Liver (tissue), 8 donors: ENCODE measurements at regions not wholly inside any gene's neighbourhood (a gene's known extent, or its start where the extent isn't known, plus 50 kb on each side); places are given as distances from the start of the nearest gene placed in this dataset.

ENCODE experiments used
- DNase-seq: peaks from one replicate; pipeline ENCODE4 v3.0.0-alpha.2; 2017; ENCODE audit warnings: low spot score
- H3K27ac ChIP-seq, 2 donors: one replicate each; pipeline ENCODE4 v1.7.0; 2013; ENCODE audit warnings: inconsistent platforms in 2 of 2, low read length in 2 of 2, control low read depth in 1 of 2, low read depth in 1 of 2, mild to moderate bottlenecking in 1 of 2
- H3K27me3 ChIP-seq, 4 donors: one replicate each; pipeline versions ENCODE4 v1.6.1 to v1.7.0; 2013; ENCODE audit warnings: low read length in 3 of 4, inconsistent platforms in 1 of 4, mild to moderate bottlenecking in 1 of 4, moderate library complexity in 1 of 4; ENCODE audit not compliant: control insufficient read depth in 4 of 4, insufficient read depth in 4 of 4
- H3K36me3 ChIP-seq, 4 donors: one replicate each; pipeline versions ENCODE4 v1.6.1 to v1.7.0; 2013; ENCODE audit warnings: low read length in 3 of 4, mild to moderate bottlenecking in 3 of 4, low read depth in 1 of 4, moderate library complexity in 1 of 4; ENCODE audit not compliant: control insufficient read depth in 4 of 4, insufficient read depth in 3 of 4
- H3K4me1 ChIP-seq, 4 donors: one replicate each; pipeline versions ENCODE4 v1.6.1 to v1.7.0; 2013; ENCODE audit warnings: low read length in 3 of 4, mild to moderate bottlenecking in 3 of 4, moderate library complexity in 1 of 4; ENCODE audit not compliant: control insufficient read depth in 4 of 4, insufficient read depth in 4 of 4
- H3K4me3 ChIP-seq, 3 donors: one replicate each; pipeline versions ENCODE4 v1.6.1 to v1.7.0; 2013; ENCODE audit warnings: low read length in 3 of 3, control low read depth in 1 of 3, low read depth in 1 of 3, mild to moderate bottlenecking in 1 of 3
- H3K9ac ChIP-seq, 2 donors: one replicate each; pipeline ENCODE4 v1.7.0; 2013; ENCODE audit warnings: low read length in 2 of 2, mild to moderate bottlenecking in 2 of 2, moderate library complexity in 2 of 2, control low read depth in 1 of 2, low read depth in 1 of 2
- H3K9me3 ChIP-seq, 4 donors: one replicate each; pipeline versions ENCODE4 v1.6.1 to v1.7.0; 2013; ENCODE audit warnings: low read length in 3 of 4; ENCODE audit not compliant: control insufficient read depth in 4 of 4
- EGR1 ChIP-seq, 2 donors: IDR thresholded peaks; 2 replicates each; pipeline ENCODE4 v1.6.1; 2016 to 2018; ENCODE audit warnings: antibody characterized with exemption in 2 of 2, low read depth in 2 of 2
- FOXA2 ChIP-seq: IDR thresholded peaks from 2 replicates; pipeline ENCODE4 v1.6.1; 2016; ENCODE audit warnings: antibody characterized with exemption
- GABPA ChIP-seq, 2 donors: IDR thresholded peaks in 1 of 2; conservative IDR thresholded peaks in 1 of 2; 2 replicates each; pipeline ENCODE4 v1.6.1; 2016; ENCODE audit warnings: antibody characterized with exemption in 2 of 2, mild to moderate bottlenecking in 1 of 2, moderate library complexity in 1 of 2
- HNF4A ChIP-seq, 2 donors: conservative IDR thresholded peaks; 2 replicates each; pipeline ENCODE4 v1.6.1; 2016; ENCODE audit warnings: antibody characterized with exemption in 2 of 2, mild to moderate bottlenecking in 2 of 2
- HNF4G ChIP-seq: IDR thresholded peaks from 2 replicates; pipeline ENCODE4 v1.6.1; 2016; ENCODE audit warnings: antibody characterized with exemption
- JUND ChIP-seq, 2 donors: IDR thresholded peaks; 2 replicates each; pipeline ENCODE4 v1.6.1; 2016; ENCODE audit warnings: antibody characterized with exemption in 2 of 2
- RAD21 ChIP-seq, 2 donors: IDR thresholded peaks; 2 replicates each; pipeline ENCODE4 v1.6.1; 2016; ENCODE audit warnings: antibody characterized with exemption in 2 of 2, mild to moderate bottlenecking in 2 of 2
- RXRA ChIP-seq, 2 donors: IDR thresholded peaks; 2 replicates each; pipeline ENCODE4 v1.6.1; 2017 to 2018; ENCODE audit warnings: antibody characterized with exemption in 2 of 2, mild to moderate bottlenecking in 1 of 2
- SP1 ChIP-seq: IDR thresholded peaks from 2 replicates; pipeline ENCODE4 v1.6.1; 2018; ENCODE audit warnings: antibody characterized with exemption, mild to moderate bottlenecking
- YY1 ChIP-seq: IDR thresholded peaks from 2 replicates; pipeline ENCODE4 v1.6.1; 2016; ENCODE audit warnings: antibody characterized with exemption, mild to moderate bottlenecking
- WGBS: extraction: QIAGEN DNeasy Blood & Tissue Kit; methylation state at CpG from one replicate; pipeline ENCODE4 v1.1.7; 2013; 5-methylcytosine and 5-hydroxymethylcytosine counted together
- TF ChIP-seq, protein P1 (sequence below): IDR thresholded peaks from 2 replicates; pipeline ENCODE4 v1.6.1; 2016; ENCODE audit warnings: antibody characterized with exemption
- TF ChIP-seq, protein P2 (sequence below): fragments of 150-350 bp; IDR thresholded peaks from 2 replicates; pipeline ENCODE4 v1.5.1; 2017; ENCODE audit warnings: improper control_type of control experiment, low read depth, low read length; ENCODE audit not compliant: missing input control
- TF ChIP-seq, protein P3 (sequence below): IDR thresholded peaks from 2 replicates; pipeline ENCODE4 v1.6.1; 2016; ENCODE audit warnings: antibody characterized with exemption, mild to moderate bottlenecking
- TF ChIP-seq, protein P4 (sequence below): IDR thresholded peaks from 2 replicates; pipeline ENCODE4 v1.6.1; 2016; ENCODE audit warnings: antibody characterized with exemption
- donor health status: healthy.
- donor health status: healthy.
- donor health status: healthy.
- donor health status: healthy.
- donor health status: healthy.

DNA sequence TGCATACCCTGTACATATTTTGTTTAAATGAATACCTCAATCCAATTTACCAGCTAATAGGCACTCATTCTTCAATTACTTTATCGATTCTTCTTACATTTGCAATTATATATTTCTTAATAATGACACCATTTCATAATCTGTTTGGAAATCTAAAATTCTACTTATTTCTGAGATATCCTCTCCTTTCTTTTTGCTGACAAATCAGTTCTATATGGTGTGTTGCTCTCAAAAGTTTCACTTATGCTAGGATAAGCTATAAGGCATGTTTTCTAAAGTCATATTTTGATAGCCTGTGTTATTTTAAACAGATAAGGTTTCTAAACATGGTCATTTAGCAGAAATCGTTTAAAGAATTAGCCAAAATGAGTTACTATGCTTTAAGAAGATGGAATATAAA, 140.6 kb upstream of the GJE1 start (continued):
- TF ChIP-seq, protein P1, sequence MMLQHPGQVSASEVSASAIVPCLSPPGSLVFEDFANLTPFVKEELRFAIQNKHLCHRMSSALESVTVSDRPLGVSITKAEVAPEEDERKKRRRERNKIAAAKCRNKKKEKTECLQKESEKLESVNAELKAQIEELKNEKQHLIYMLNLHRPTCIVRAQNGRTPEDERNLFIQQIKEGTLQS, result no peak
- TF ChIP-seq SP1 (no peak), RAD21 (IDR thresholded peaks at IDR 0.05) (no peak), HNF4A (conservative IDR thresholded peaks at IDR 0.05) (no peak), RXRA (IDR thresholded peaks at IDR 0.05) (no peak)

DNA sequence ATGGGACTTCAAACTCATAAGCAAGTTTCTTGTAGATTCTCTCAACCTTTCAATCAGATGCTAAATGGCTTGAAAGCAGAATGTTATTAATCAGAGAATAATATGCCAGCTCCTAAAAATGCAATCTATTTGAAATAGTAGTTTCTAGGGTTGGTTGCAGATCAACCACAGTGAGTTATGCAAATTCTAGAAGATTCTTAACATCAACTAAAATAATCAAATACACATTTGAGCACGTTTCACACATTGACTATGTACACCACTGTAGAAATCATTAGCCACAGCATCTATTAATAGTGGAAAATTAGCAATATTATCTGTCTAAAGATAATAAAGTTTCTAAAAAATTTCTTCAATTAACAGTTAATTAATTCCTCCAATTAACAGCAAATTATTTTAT, 141.9 kb upstream of the GJE1 start:
- 76% methylated on average over 1 of the region's 1 CpG for WGBS
- Histone ChIP-seq H3K4me1 (peaks cover 1 to 27% (median 12%) of the 10 kb centered on the region in 4 donors), H3K4me3 (no peak overlapping the region), H3K27me3 (no peaks in the 10 kb centered on the region), H3K27ac (no peak overlapping the region), H3K36me3 (no peaks in the 10 kb centered on the region), H3K9ac (no peak overlapping the region), H3K9me3 (no peaks in the 10 kb centered on the region)
- no peak for DNase-seq
- TF ChIP-seq, protein P2, sequence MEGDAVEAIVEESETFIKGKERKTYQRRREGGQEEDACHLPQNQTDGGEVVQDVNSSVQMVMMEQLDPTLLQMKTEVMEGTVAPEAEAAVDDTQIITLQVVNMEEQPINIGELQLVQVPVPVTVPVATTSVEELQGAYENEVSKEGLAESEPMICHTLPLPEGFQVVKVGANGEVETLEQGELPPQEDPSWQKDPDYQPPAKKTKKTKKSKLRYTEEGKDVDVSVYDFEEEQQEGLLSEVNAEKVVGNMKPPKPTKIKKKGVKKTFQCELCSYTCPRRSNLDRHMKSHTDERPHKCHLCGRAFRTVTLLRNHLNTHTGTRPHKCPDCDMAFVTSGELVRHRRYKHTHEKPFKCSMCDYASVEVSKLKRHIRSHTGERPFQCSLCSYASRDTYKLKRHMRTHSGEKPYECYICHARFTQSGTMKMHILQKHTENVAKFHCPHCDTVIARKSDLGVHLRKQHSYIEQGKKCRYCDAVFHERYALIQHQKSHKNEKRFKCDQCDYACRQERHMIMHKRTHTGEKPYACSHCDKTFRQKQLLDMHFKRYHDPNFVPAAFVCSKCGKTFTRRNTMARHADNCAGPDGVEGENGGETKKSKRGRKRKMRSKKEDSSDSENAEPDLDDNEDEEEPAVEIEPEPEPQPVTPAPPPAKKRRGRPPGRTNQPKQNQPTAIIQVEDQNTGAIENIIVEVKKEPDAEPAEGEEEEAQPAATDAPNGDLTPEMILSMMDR, result no peak
- no peak for TF ChIP-seq HNF4A (conservative IDR thresholded peaks at IDR 0.05)
- TF ChIP-seq RAD21 (IDR thresholded peaks at IDR 0.05), result no peak
- TF ChIP-seq, protein P3, sequence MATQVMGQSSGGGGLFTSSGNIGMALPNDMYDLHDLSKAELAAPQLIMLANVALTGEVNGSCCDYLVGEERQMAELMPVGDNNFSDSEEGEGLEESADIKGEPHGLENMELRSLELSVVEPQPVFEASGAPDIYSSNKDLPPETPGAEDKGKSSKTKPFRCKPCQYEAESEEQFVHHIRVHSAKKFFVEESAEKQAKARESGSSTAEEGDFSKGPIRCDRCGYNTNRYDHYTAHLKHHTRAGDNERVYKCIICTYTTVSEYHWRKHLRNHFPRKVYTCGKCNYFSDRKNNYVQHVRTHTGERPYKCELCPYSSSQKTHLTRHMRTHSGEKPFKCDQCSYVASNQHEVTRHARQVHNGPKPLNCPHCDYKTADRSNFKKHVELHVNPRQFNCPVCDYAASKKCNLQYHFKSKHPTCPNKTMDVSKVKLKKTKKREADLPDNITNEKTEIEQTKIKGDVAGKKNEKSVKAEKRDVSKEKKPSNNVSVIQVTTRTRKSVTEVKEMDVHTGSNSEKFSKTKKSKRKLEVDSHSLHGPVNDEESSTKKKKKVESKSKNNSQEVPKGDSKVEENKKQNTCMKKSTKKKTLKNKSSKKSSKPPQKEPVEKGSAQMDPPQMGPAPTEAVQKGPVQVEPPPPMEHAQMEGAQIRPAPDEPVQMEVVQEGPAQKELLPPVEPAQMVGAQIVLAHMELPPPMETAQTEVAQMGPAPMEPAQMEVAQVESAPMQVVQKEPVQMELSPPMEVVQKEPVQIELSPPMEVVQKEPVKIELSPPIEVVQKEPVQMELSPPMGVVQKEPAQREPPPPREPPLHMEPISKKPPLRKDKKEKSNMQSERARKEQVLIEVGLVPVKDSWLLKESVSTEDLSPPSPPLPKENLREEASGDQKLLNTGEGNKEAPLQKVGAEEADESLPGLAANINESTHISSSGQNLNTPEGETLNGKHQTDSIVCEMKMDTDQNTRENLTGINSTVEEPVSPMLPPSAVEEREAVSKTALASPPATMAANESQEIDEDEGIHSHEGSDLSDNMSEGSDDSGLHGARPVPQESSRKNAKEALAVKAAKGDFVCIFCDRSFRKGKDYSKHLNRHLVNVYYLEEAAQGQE, result no peak
- TF ChIP-seq EGR1 (IDR thresholded peaks at IDR 0.05; ENCODE audit: low read depth in 2 of 2), result no peak
- TF ChIP-seq, protein P1, result no peak
- TF ChIP-seq, protein P4, sequence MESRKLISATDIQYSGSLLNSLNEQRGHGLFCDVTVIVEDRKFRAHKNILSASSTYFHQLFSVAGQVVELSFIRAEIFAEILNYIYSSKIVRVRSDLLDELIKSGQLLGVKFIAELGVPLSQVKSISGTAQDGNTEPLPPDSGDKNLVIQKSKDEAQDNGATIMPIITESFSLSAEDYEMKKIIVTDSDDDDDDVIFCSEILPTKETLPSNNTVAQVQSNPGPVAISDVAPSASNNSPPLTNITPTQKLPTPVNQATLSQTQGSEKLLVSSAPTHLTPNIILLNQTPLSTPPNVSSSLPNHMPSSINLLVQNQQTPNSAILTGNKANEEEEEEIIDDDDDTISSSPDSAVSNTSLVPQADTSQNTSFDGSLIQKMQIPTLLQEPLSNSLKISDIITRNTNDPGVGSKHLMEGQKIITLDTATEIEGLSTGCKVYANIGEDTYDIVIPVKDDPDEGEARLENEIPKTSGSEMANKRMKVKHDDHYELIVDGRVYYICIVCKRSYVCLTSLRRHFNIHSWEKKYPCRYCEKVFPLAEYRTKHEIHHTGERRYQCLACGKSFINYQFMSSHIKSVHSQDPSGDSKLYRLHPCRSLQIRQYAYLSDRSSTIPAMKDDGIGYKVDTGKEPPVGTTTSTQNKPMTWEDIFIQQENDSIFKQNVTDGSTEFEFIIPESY, result no peak
- TF ChIP-seq JUND (IDR thresholded peaks at IDR 0.05), result no peak
- no peak for TF ChIP-seq GABPA (IDR thresholded peaks at IDR 0.05 in 1 of 2, conservative IDR thresholded peaks at IDR 0.05 in 1 of 2)
- no peak for TF ChIP-seq HNF4G
- TF ChIP-seq FOXA2, result no peak
- no peak for TF ChIP-seq YY1
- TF ChIP-seq RXRA (IDR thresholded peaks at IDR 0.05), result no peak
- no peak for TF ChIP-seq SP1
